ENCODE measurements at regions not wholly inside any gene's neighbourhood (a gene's known extent, or its start where the extent isn't known, plus 50 kb on each side); places are given as distances from the start of the nearest gene placed in this dataset.
A peak's percentile ranks its signal among the peaks of the same experiment; 100 is the strongest.

DNA sequence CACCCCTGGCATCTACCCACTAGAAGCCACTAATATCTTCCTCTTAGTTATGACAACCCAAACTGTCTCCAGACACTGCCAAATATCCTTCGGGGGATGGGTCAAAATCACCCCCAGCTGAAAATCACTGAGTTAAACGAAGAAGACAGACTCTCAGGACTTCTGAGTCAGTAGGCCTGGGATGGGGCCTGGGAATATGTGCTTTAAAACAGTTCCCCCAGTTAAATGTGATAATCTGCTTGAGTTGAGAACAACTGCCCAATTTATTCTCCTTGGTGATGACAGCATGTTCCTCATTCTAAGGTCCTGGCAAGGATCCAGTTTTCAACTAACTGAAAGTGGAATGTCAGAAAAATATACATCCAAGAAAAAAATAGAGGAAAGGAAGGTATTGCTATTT lies 52.4 kb downstream of the CBLL2 start:
- DNase-seq: no peak

DNA sequence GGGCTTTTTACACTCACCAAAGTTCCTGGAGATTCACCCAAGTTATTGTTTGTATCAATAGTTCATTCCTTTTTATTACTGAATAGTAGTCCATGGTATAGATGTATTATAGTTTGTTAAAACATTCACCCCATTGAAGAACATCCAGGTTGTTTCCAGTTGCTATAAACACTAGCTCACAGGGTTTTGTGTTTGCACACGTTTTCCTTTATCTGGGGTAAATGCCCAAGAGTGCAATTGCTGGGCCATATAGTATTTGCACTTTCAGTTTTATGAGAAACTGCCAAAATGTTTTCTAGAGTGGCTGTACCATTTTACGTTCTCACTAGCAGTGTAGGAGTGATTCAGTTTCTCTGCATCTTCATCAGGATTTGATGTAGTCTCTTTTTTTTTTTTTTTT lies 57.1 kb downstream of the CBLL2 start:
- no peak for DNase-seq

DNA sequence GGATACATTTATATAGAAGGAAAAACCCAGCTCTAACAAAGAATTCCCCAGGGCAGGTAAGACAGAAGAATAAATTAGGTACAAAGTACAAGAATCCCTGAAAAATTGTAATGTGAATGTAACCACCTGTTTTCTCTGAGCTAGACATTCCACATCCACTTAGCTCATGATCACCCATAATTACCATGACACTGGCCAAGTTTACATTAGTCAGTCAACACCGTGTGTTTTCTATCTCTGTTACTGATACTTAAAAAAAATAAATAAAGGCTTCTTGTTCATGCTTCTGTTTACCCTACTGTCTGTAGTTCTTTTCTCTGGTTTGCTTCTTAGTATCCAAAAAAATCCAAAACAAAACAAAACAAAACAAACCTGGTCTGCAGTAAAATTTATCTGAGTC lies 66.0 kb downstream of the CBLL2 start:
- DNase-seq: no peak

DNA sequence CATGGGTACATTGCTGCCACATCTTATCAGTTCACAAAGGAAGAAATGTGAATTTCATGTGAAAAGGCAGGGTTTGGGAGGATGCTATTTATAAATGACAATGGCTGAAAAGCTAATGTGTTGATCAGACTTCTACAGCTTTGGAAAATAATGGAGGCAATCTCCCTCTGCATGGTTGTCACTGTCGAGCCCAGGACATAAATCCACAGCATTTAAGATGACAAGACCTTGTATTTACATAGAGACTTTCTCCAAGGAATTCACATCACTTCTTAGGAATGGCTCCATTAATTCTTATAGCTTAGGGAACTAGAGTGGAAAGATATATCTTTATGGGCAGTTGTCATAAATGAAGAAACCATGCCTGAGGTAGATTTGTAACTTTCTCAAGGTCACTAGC lies 66.7 kb downstream of the CBLL2 start:
- DNase-seq: no peak

DNA sequence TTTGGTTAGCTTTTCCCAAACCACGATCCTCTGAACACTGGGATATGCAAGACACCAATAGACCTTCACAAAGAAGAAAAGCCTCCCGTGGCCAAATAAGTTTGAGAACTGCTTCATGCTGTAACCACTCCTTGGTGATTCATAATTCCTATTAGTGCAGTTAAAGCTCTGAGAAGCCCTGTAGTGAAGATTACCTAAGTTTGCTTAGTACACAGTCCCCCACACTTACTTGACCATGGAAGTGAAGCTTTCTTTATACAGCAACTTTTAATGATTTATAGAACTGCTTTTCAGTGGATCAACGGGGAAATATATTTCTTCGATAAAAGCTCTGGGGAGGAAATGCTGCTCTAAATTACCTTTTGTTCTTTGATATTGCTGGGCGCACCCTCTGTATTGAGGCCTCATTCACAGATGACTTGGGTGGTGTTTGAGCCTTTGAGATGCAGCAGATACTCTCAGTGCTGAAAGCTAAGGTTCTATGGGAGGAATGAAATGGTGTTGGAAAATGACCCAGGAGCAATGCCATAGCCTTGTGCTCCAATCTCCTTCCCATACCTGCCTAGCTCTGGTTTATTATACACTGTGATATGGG lies 67.4 kb downstream of the CBLL2 start:
- no peak for DNase-seq

DNA sequence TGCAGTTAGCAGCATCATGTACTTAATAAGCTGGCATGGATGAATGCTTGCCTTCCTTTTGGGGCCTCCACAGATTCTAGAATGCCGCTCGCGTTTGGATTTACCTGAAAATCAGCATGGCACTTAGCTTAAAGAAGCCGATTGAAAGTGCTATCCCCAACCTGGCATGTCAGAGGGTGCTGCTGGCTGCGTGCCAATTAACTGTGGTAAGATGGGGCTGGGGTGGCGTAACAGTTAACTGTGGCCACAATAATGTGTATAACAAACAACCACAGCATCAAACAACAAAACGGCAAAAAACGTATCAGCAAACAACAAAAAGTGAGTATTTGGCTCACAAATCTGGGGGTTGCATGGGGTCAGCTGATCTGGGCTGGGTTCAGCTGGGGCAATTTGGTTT lies 70.5 kb downstream of the CBLL2 start:
- DNase-seq: no peak

DNA sequence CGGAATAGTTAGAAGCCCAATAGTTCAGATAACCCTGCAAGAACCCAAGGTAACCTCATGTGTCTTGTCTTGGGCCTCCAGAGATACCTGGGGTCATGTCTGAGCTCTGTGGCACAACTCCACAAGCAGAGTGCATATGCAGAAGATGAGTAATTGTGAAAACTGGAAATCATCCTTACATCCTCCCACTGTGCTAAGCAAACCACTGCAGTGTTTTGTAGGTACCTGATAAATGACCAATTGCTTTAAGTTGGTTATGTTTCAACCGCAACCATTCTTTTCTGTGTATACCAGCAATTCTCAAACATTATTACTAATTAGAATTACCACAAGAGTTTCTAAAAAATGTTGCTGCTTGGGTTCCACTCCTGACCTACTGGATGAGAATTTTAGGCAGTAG lies 73.2 kb downstream of the CBLL2 start:
- no peak for DNase-seq

DNA sequence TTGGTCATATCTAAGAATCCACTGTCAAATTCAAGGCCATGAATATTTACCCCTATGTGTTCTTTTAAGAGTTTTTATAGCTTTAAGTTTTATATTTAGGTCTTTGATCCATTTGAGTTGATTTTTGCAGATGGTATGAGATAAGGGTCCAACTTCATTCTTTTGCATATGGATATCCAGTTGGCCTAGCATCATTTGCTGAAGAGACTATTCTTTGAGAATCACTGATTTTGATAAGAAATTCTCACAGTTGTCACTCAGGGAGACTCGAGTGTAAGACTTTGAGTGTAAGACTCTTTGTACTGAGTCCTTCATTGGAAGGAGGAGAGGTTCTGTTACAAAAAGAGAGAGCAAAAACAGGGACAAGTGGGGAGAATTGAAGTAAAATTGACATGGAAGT lies 74.8 kb downstream of the CBLL2 start:
- DNase-seq: no peak

DNA sequence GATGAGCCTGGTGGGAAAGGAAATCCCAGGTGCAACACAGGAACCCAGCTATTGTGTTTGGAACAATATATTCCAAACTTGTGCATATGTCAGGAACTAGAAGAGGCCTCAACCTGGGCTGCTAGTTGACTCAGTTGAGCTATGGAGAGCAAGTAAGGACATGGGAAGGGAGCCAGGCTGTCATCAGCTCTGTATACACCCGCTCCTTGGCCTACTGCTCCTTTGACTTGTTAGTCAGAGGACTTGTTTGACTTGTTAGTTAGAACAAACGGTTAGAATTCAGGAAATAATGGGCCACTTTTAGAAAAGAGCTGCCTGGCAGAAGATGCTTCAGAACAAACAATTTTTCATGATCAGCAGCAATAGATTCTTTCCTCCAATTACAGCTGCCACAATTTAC lies 76.4 kb downstream of the CBLL2 start:
- DNase-seq: no peak

DNA sequence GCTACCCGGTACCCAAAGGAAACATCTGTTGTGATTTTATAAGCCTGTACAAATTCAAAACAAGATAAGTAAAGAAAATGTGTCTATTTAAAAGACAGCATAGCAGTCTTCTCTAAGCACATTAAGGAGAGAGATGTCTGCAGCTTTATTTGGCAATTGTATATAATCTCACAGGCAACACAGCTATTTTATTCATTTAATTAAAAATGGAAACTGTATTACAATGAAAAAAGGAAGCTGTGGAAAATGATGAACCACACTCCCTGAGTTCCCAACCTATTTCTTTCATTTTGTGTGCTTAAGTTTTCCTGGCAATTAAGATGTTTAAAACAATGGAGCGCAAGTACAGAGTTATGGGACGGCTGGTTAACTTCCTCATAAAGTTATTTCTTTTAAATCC lies 78.4 kb downstream of the CBLL2 start:
- no peak for DNase-seq

DNA sequence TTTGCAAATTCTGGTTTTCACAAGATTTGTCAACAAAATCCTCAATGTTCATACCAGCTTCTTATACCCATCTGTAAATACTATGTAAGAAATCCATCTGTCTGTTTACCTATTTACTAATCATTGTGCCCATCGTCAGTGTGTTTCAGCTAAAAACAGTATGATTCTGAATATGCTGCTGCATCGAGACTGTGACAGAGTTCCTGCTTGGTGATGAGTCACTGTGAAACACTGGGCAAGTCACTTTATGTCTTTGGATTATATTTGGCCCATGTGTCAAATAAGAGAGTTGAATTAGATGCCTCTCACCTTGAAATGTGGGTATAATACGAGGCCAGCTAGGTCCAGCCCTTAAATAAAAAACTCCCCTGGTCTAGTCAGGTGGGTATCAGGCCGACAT lies 79.3 kb downstream of the CBLL2 start:
- DNase-seq: no peak

DNA sequence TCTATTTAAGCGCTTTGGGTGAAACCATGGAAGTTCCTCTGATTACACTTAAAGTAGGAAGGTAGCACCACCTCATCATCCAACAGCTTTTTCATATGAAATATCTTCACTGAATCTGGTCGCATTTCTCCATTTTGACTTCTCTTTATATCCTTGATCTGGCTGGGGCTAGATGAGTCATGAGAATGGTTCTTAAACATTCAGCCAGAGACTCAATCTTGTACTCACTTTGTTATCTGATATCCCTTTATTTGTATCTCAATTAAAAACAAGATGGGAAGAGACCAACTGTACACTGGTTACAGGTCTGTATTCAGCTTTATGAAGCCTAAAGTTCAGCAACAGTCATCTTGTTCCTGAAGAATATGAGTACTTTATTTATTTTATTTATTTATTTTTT lies 84.9 kb downstream of the CBLL2 start:
- DNase-seq: no peak

DNA sequence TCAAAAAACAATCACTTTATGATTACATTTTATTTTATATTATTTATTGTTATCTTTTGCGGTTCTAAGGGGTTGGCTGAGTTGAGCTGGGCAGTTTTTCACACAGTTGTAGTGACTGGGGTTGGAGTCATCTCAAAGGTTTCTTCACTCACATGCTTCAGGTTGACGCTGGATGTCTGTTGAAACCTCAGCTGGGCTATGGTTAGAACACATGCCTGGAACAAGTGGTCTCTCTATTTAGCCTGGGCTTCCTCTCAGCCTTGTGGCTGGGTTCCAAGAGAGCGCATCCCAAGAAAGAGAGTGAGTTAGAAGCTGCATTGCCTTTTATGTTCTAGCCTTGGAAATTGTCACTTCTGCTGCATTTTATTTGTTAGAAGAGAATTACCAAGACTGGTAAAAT lies 87.4 kb downstream of the CBLL2 start:
- no peak for DNase-seq

DNA sequence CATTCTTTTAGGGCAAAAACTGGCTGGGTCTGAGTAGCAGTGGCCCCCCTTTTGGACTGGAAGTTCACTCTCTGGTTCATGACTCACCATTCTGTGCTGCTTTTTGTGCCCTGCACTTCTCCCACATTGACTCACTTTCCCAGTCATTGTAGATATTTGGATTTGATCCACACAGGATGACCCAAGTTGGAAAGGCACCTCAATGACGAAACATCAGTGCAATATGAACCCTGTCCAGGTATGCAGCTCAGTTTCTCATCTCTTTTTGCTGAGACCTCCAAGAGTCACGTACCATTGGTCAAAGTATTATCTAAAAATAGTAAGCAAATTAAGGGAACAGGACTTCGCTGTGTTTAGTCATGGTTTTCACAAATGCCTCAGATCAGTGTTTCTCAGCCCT lies 92.7 kb downstream of the CBLL2 start:
- DNase-seq: no peak

DNA sequence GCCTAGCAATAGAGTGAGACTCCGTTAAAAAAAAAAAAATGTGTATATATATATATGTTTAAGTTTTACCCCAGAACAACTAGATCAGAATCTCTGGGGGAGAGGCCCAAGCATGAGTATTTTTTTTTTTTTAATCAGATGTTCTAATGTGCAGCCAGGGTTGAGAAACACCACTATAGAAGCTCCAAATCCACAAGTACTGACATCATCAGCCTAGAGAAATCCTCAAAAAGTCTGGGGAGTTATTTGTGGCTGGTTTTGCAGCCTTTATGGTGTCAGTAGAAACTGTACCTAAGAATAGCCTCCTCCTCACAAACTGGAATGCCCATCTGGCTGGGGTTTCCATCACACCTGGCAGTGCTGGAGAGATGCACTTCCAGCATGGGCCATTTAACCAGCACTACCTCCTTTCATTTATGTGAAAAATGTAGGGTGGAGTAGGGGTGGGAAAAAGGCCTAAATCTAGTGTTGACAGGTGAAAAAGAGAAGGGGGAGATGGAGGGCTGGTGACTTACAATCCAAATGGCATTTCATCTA lies 93.5 kb downstream of the CBLL2 start:
- no peak for DNase-seq

DNA sequence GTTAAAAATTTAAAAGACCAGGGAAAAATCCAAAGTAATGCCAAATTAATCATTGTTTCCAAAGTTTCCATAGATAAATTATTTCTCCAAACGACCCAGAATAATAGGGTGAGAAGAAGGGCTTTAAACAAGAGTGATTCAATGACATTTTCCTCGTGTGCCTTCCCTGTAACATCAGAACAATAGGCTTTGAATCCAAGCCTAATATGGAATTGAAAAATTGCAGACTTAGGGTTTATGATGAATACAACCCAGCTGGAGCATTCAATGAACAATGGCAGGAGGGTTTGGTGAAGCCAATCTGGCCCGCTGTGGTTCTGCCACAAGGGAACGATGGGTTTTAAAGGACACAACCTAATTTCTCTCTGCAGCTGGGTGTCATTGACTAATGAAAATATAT lies 94.2 kb downstream of the CBLL2 start:
- DNase-seq: no peak

DNA sequence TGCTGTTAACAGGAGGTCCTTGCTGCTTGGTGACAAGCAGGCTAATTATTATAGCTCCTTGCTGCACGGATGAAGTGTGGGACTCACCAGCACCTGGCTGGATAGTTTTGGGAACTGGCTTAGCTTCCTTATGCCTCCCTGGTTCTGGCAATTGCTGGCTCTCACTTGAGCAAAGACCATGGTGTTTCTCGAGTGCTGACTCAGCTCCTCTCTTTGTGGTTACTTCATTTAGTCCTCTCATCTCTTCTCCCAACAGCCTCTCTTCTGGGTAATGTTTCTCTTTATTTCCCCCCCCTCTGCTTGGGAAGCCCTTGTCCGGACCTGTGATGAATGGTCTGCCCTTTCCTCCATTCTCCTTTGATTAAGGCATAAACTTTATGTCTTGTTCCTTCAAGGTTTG lies 100.4 kb downstream of the CBLL2 start:
- DNase-seq: no peak

DNA sequence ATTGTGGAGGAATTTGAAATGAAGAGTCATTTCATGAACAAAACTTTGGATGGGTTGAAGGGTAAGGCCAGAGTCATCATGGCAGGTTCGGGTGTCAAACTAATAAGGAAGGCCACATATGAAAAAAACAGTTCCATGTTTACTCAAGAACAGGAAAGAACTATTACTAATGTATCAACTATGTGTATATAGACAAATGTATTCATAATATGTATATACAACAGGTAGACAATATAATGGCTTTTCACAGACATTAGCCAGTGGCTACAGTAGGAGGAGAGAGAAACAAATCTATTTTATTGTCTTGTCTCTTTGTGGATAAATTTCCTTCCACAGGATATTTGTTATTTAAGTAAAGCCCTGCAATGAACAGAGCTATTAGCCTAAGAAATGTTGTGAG lies 101.1 kb downstream of the CBLL2 start:
- no peak for DNase-seq

DNA sequence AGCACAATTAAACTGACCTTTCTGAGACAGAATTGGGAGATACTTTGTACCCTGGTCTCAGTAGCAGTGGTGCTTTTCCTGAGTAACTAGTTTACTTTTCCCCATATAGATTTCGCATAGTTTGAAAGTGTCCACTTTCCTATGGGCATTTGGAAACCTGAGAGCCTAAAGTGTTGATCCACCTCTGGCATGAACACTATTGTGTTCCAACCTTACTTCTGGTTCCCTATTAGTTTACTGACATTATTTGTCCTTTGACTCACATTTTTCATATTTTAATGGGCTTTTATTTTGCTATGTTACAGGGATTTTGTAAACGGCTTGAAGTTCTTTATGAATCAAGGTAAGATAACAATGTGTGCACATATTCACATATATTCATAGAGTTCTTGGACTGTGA lies 103.7 kb downstream of the CBLL2 start:
- DNase-seq: no peak

DNA sequence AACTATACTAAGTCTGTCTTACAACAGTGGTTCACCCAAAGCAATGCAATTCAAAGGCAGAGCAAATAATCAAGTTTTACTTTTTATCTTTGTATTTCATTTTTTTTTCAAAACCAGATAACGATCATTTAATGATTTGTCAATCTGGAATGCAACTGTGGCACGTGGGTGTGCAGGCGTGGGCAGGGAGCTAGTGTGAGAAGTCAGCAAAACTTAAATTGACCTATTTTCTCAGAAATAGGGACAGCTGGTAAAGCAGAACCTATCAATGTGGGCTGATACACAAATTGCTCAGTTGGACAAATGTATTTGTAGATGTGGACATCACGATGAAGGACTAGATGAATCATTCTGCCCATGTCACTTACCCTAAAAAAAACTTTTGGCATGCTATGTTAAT lies 105.6 kb downstream of the CBLL2 start:
- DNase-seq: no peak

DNA sequence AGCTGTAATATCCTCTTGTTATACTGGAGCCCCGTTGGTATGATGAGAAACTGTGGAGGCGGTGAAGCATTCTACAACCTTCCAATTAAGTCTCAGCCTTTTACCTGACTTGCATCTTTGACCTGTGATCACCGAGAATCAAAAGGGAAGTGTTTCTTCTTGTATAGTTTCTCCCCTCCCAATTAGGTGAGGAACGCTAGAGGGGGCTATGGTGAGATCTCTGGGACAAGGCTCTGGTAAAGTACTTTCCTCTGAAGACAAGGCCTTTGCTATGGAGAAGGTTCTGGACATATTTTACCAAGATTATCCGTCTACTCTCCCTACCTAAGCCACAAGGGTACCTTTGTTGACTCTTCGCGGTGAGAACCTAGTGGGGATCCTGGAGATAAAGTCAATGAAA lies 111.3 kb downstream of the CBLL2 start:
- no peak for DNase-seq

DNA sequence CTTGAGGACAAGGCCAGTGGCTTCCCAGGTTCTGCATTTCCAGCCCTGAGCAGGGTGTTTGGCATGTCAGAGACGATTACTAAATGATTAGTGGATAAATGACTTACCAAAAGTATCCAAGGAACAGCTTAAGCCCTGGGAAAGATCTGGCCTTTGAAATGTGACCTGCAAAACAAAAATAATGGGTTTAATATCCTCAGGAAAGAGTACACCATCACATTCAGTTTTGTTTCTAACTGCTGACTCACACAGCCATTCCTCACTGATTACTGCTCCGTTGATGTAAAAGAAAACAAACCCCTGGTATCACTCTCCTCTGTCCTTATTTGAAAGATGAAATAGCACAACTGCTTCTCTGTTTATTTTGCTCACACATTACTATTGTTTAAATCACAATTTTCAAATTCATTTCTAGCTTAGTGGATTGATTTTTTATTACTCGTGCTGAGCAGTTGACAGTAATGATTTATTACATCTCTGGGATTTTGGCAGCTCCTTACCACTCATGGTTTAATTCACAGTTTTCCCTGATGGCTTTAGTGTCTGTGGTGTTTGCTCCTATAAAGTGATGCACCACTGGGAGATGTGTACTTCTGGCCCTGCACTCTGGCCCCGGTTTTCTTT lies 117.0 kb downstream of the CBLL2 start:
- peak; percentile 7 for DNase-seq

DNA sequence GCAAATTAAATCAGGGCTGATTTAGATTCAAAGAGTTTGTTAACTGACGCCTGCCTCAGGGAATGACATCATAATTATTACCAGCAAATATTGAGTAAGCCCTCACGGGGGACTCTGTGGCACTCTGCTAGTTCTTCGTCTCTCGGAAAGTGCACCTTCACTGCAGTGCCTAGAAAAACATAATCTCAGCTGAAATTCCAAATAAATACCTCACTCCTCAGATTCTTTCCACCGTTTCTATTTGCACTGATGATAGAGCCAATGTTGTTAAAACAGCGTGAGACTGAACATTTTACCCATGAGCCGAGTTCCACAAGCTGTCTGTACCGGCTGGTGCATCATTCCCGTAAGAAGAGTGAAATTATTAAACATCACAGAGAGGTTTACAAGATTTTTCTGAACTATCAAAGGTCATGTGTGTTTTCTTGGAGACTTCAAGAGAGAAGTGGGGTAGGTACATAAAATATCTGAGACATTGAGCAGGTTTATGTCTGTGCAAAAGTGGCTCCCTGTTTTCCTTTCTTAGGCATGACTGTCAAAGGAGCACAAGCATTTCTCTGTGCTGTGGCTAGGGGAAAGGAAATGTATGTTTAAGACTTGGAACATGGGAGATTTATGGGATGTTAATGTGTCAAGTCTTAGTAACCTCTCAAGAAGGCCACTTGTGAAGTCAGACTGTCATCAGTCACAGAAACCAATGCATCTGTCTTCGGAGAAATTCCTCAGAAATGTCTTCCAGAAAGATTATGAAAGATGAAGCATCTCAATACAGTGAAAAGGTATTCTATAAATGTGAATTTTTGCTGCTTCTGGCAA lies 119.6 kb downstream of the CBLL2 start:
- no peak for DNase-seq

DNA sequence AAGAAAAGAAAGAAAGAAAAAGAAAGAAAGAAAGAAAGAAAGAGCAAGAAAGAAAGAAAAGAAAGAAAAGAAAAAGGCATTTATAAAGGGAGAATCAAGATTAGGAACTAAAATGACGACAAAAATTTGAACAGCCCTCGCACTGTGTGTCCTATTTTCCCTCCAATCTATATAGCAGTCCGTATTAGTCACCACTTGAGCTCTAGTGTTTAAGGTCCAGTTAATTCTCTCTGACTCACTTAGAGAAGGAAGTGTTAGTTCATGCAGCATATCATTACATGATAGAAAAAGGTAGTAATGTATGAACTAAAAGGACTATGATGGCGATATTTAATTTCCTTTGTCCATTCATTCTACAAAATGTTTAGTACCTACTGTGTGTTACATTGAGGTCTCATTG lies 122.7 kb downstream of the CBLL2 start:
- no peak for DNase-seq
